Spleen (tissue), 11 donors: ENCODE measurements at regions not wholly inside any gene's neighbourhood (a gene's known extent, or its start where the extent isn't known, plus 50 kb on each side); places are given as distances from the start of the nearest gene placed in this dataset.

Source experiments
- DNase-seq: peaks from one replicate; pipeline ENCODE4 v3.0.0-alpha.2; 2020
- H3K27ac ChIP-seq, 8 donors: fragments of 200-600 bp; sonication (generic) in 7 of 8; 1 replicate in 4 of 8; 2 replicates in 4 of 8; pipeline versions ENCODE4 v1.5.0 to v1.8.0; 2016 to 2021; ENCODE audit warnings: inconsistent platforms in 4 of 8, mild to moderate bottlenecking in 4 of 8, moderate library complexity in 1 of 8
- H3K27me3 ChIP-seq, 7 donors: fragments of 200-600 bp; sonication (generic) in 6 of 7; replicated peaks in 1 of 7; 1 replicate in 4 of 7; 2 replicates in 3 of 7; pipeline versions ENCODE4 v1.5.0 to v1.8.0; 2016 to 2021; ENCODE audit warnings: inconsistent platforms in 3 of 7, mild to moderate bottlenecking in 1 of 7
- H3K36me3 ChIP-seq, 6 donors: fragments of 200-600 bp; sonication (generic) in 5 of 6; 1 replicate in 4 of 6; 2 replicates in 2 of 6; pipeline versions ENCODE4 v1.5.0 to v1.8.0; 2016 to 2021; ENCODE audit warnings: inconsistent platforms in 2 of 6
- H3K4me1 ChIP-seq, 6 donors: fragments of 200-600 bp; sonication (generic) in 5 of 6; 1 replicate in 3 of 6; 2 replicates in 3 of 6; pipeline versions ENCODE4 v1.5.0 to v1.8.0; 2016 to 2021; ENCODE audit warnings: inconsistent platforms in 3 of 6
- H3K4me3 ChIP-seq, 8 donors: fragments of 200-600 bp; sonication (generic) in 7 of 8; 1 replicate in 4 of 8; 2 replicates in 4 of 8; pipeline versions ENCODE4 v1.5.0 to v1.8.0; 2016 to 2021; ENCODE audit warnings: inconsistent platforms in 4 of 8, mild to moderate bottlenecking in 4 of 8, moderate library complexity in 2 of 8
- H3K9me3 ChIP-seq, 8 donors: fragments of 200-600 bp; sonication (generic) in 7 of 8; 1 replicate in 4 of 8; 2 replicates in 4 of 8; pipeline versions ENCODE4 v1.5.0 to v1.8.0; 2016 to 2021; ENCODE audit warnings: inconsistent platforms in 4 of 8
- POLR2A ChIP-seq, 3 donors: fragments of 450-650 bp; IDR thresholded peaks; one replicate each; pipeline ENCODE4 v1.5.1; 2017; ENCODE audit warnings: antibody characterized with exemption in 3 of 3, mild to moderate bottlenecking in 1 of 3
- POLR2AphosphoS5 ChIP-seq, 3 donors: sonication (generic); formaldehyde crosslinking; IDR thresholded peaks; one replicate each; pipeline ENCODE4 v1.5.1; 2017; ENCODE audit warnings: antibody characterized with exemption in 3 of 3
- WGBS, 5 donors: extraction: QIAGEN DNeasy Blood & Tissue Kit in 3 of 5; methylation state at CpG; one replicate each; pipeline versions ENCODE4 v1.1.5 to v1.1.7; 2013 to 2018; 5-methylcytosine and 5-hydroxymethylcytosine counted together
- intact Hi-C: fragments of 100-400 bp; cut with DNase I; formaldehyde crosslinking; loops from one replicate; pipeline ENCODE4 v1.15.0; 2023; ENCODE audit warnings: low total_unique reads
- TF ChIP-seq, protein P1 (sequence below), 11 experiments: fragments of 200-600 bp in 7 of 11; fragments of 450-650 bp in 4 of 11; sonication (generic) in 4 of 11; IDR thresholded peaks in 8 of 11; conservative IDR thresholded peaks in 3 of 11; 1 replicate in 7 of 11; 2 replicates in 4 of 11; pipeline versions ENCODE4 v1.4.0 to v1.8.0; 2016 to 2021; ENCODE audit warnings: antibody characterized with exemption in 11 of 11, inconsistent platforms in 4 of 11, mild to moderate bottlenecking in 1 of 11
- donor health status: healthy with polysubstance abuse.
- donor health status: DM: no; HTN: no; CAD: no; lungs with moderate emphysema.
- donor health status: DM: no; HTN: no; CAD: no.
- donor health status: Bipolar disorder and iron deficiency.
- donor health status: healthy.
- donor health status: DM: no; HTN: no; CAD: no.
- donor health status: DM: yes; HTN: yes; CAD: no.

DNA sequence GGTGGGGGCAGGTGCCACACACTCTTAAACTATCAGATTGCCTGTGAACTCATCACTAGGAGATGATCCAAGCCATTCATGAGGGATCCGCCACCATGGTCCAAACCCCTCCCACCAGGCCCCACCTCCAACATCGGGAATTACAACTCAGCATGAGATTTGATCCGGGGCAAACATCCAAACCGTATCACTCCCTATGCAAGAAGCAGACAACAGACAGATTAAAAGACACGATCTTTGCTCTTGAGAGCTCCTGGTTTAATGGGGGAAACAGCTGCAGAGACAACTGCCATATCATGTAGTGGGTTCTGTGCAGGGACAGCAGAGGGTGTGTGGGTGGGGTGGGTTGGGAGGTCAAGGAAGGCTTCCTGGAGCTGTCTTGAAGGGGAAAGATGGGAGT lies 123.6 kb downstream of the EMX2 start:
- 50 to 73% (median 59%) methylated on average over 4 to 5 of the region's 5 CpGs for WGBS, 5 donors
- H3K9me3 ChIP-seq, result no peaks in the 10 kb centered on the region
- no peak overlapping the region for H3K4me3 ChIP-seq
- DNase-seq, result no peak
- H3K36me3 ChIP-seq, result no peaks in the 10 kb centered on the region
- no peaks in the 10 kb centered on the region for H3K4me1 ChIP-seq
- peaks cover 0 to 4% (median 0%) of the 10 kb centered on the region in 7 donors for H3K27me3 ChIP-seq
- intact Hi-C loops, result no loop called here
- TF ChIP-seq POLR2A (IDR thresholded peaks at IDR 0.05), result no peak
- TF ChIP-seq POLR2AphosphoS5 (IDR thresholded peaks at IDR 0.05), result no peak
- TF ChIP-seq, protein P1, sequence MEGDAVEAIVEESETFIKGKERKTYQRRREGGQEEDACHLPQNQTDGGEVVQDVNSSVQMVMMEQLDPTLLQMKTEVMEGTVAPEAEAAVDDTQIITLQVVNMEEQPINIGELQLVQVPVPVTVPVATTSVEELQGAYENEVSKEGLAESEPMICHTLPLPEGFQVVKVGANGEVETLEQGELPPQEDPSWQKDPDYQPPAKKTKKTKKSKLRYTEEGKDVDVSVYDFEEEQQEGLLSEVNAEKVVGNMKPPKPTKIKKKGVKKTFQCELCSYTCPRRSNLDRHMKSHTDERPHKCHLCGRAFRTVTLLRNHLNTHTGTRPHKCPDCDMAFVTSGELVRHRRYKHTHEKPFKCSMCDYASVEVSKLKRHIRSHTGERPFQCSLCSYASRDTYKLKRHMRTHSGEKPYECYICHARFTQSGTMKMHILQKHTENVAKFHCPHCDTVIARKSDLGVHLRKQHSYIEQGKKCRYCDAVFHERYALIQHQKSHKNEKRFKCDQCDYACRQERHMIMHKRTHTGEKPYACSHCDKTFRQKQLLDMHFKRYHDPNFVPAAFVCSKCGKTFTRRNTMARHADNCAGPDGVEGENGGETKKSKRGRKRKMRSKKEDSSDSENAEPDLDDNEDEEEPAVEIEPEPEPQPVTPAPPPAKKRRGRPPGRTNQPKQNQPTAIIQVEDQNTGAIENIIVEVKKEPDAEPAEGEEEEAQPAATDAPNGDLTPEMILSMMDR (IDR thresholded peaks at IDR 0.05 in 8 of 11, conservative IDR thresholded peaks at IDR 0.05 in 3 of 11), result no peak
- no peak overlapping the region for H3K27ac ChIP-seq

DNA sequence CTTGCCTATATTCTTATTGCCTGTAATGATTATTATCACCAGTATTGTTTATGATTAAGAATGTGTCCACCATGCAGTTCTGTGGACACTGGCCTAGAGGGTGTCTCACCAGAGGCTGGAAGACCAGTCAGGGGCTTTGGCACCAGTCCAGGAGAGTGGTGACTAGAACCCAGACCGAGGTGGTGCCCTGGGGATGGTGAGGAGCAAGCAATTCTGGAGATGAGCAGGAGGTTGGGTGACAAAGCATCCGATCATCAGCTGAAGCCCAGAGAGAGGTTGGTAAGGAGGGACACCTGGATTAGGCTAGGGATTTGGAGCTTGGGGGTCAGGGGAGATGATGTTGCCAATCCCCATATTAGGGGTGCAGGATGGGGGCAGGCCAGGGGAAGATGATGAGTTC lies 124.4 kb downstream of the EMX2 start:
- 72 to 82% (median 76%) methylated on average over 2 of the region's 2 CpGs for WGBS, 5 donors
- TF ChIP-seq, protein P1 (IDR thresholded peaks at IDR 0.05 in 8 of 11, conservative IDR thresholded peaks at IDR 0.05 in 3 of 11), result no peak
- no peak for TF ChIP-seq POLR2A (IDR thresholded peaks at IDR 0.05)
- TF ChIP-seq POLR2AphosphoS5 (IDR thresholded peaks at IDR 0.05), result no peak
- Histone ChIP-seq H3K4me3 (no peak overlapping the region), H3K36me3 (no peaks in the 10 kb centered on the region), H3K9me3 (no peaks in the 10 kb centered on the region), H3K4me1 (no peaks in the 10 kb centered on the region), H3K27me3 (peaks cover 0 to 4% (median 0%) of the 10 kb centered on the region in 7 donors), H3K27ac (no peak overlapping the region)
- intact Hi-C loops, result no loop called here
- DNase-seq, result no peak

DNA sequence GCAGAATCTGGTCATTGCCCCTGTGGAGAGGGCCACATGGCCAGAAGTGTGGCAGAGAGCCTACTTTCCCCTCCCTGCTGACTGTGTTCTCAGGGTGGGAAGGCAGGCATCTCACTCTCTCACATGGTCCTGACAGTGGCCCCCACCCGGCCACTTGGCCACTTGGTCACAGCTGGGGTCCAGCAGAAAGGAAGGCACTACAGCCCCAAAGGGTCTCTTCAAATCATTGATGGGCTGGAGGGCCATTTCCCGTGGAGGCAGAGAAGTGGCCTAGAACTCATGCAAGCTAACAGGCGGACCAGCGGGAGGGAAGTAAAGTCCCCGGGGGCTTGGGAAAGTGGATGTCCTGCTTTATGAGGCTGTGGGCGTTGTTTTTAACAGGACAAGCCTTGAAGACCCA lies 125.3 kb downstream of the EMX2 start:
- no peak for DNase-seq
- Histone ChIP-seq H3K9me3 (no peaks in the 10 kb centered on the region), H3K36me3 (no peaks in the 10 kb centered on the region), H3K4me1 (no peaks in the 10 kb centered on the region), H3K27ac (no peak overlapping the region), H3K4me3 (no peak overlapping the region), H3K27me3 (peaks cover 0 to 6% (median 0%) of the 10 kb centered on the region in 7 donors)
- intact Hi-C loops, result no loop called here
- WGBS, 5 donors, result 66 to 80% (median 76%) methylated on average over 6 of the region's 6 CpGs
- TF ChIP-seq POLR2AphosphoS5 (IDR thresholded peaks at IDR 0.05) (no peak), POLR2A (IDR thresholded peaks at IDR 0.05) (no peak)
- TF ChIP-seq, protein P1 (IDR thresholded peaks at IDR 0.05 in 8 of 11, conservative IDR thresholded peaks at IDR 0.05 in 3 of 11), result no peak

DNA sequence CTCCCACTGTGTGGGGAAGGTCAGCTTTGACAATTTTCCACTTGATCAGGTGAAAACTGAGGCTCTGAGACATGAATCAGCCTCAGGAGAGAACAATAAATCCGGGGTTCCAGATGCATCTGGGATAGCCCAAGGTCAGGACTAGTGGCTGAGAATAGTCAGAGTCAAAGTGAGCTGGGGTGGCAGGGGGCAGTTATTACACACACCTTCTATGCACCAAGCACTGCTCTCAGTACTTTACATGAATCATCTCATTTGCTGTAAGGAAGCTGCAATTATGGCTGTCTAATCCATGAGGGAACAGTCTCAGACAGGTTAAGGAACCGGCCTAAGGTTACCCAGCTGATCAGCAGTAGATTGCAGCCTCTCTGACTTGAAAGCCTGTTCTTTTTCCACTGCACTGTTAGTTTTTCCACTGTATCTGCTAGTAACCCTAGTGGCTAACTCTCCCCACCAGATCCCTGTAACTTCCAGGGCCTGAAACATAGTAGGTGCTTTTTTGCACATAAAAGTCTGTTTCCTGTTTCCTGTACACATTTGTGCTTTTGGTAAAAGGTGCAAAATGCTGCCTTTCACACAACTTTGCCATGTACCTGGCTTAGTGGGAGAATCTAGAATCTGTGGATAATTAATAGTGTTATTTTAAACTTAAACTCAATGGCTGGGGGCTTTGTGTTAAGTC lies 125.9 kb downstream of the EMX2 start:
- Histone ChIP-seq H3K9me3 (no peaks in the 10 kb centered on the region), H3K36me3 (no peaks in the 10 kb centered on the region), H3K4me1 (no peaks in the 10 kb centered on the region), H3K27ac (no peak overlapping the region), H3K4me3 (no peak overlapping the region), H3K27me3 (peaks cover 0 to 10% (median 0%) of the 10 kb centered on the region in 7 donors)
- no peak for DNase-seq
- TF ChIP-seq POLR2AphosphoS5 (IDR thresholded peaks at IDR 0.05) (no peak), POLR2A (IDR thresholded peaks at IDR 0.05) (no peak)
- TF ChIP-seq, protein P1 (IDR thresholded peaks at IDR 0.05 in 8 of 11, conservative IDR thresholded peaks at IDR 0.05 in 3 of 11), result no peak
- 46 to 71% (median 70%) methylated on average over 2 of the region's 2 CpGs for WGBS, 5 donors
- intact Hi-C loops, result no loop called here
